K562 (cell line): ENCODE measurements at regions not wholly inside any gene's neighbourhood (a gene's known extent, or its start where the extent isn't known, plus 50 kb on each side); places are given as distances from the start of the nearest gene placed in this dataset.

ENCODE experiments used
- ATAC-seq: fragments of 200-7000 bp; cut with Tn5 transposase; 3 replicates; pipeline ENCODE4 v1.9.1; 2020; ENCODE audit warnings: moderate library complexity
- BruUV-seq: library from RNA; stranded (reverse); fragments of 400-500 nt; replicated peaks from 2 replicates; lab custom pipeline; 2021; lab: Mats Ljungman, UMichigan
- CTCF ChIA-PET: fragments of 300-600 bp; formaldehyde crosslinking; extraction: SDS; loops from one replicate; lab custom pipeline; 2021; ENCODE audit warnings: low intra/inter-chr PET ratio; lab: Yijun Ruan, JAX
- POLR2A ChIA-PET: fragments of 300-600, 350-650 bp; sonication (Branson Sonifier 250); formaldehyde crosslinking; extraction: SDS; loops from one replicate; lab custom pipeline; 2021; ENCODE audit warnings: antibody characterized with exemption, inconsistent platforms; lab: Yijun Ruan, JAX
- DNase-seq, 4 experiments: peaks; one replicate each; pipeline versions ENCODE4 v3.0.0 to v3.0.0-alpha.2; 2011 to 2018; ENCODE audit warnings: low spot score in 3 of 4, mixed read lengths in 3 of 4; ENCODE audit errors: extremely low read depth in 1 of 4
- FAIRE-seq: peaks from 2 replicates; lab custom pipeline; 2011; peaks lifted over from hg19 to GRCh38; lab: Jason Lieb, UNC
- H2AFZ ChIP-seq: 2 replicates; pipeline ENCODE4 v1.6.0; 2011; ENCODE audit warnings: low read depth, low read length, control low read depth, inconsistent platforms
- H3K27ac ChIP-seq: fragments of 200-600 bp; 3 replicates; pipeline ENCODE4 v1.8.0; 2011; ENCODE audit warnings: low read depth, mild to moderate bottlenecking, control low read depth, inconsistent platforms, low read length, moderate library complexity, mixed read lengths; ENCODE audit errors: extremely low read depth
- H3K27me3 ChIP-seq, 2 experiments: fragments of 300-600 bp in 1 of 2; 2 replicates in 1 of 2; 3 replicates in 1 of 2; pipeline versions ENCODE4 v1.6.0 to v1.8.0; 2011; ENCODE audit warnings: inconsistent platforms in 2 of 2, low read length in 2 of 2, mild to moderate bottlenecking in 1 of 2, mixed read lengths in 1 of 2, moderate library complexity in 1 of 2; ENCODE audit not compliant: control insufficient read depth in 2 of 2, insufficient read depth in 2 of 2
- H3K36me3 ChIP-seq: fragments of 300-600 bp; 3 replicates; pipeline ENCODE4 v1.8.0; 2011; ENCODE audit warnings: mild to moderate bottlenecking, low read length, inconsistent platforms; ENCODE audit not compliant: control insufficient read depth, insufficient read depth
- H3K4me1 ChIP-seq, 2 experiments: fragments of 200-600 bp in 1 of 2; replicated peaks in 1 of 2; 2 replicates in 1 of 2; 3 replicates in 1 of 2; pipeline versions ENCODE4 v1.5.1 to v1.8.0; 2011; ENCODE audit warnings: inconsistent platforms in 2 of 2, low read length in 2 of 2, mild to moderate bottlenecking in 1 of 2, mixed read lengths in 1 of 2, moderate library complexity in 1 of 2; ENCODE audit not compliant: control insufficient read depth in 2 of 2, insufficient read depth in 2 of 2
- H3K4me2 ChIP-seq: 2 replicates; pipeline ENCODE4 v1.6.1; 2011; ENCODE audit warnings: low read length, control low read depth, inconsistent platforms, mixed read lengths; ENCODE audit not compliant: insufficient read depth
- H3K4me3 ChIP-seq: fragments of 200-600 bp; sonication (generic), shearing (Covaris generic); 2 replicates; pipeline ENCODE4 v1.5.1; 2016; ENCODE audit warnings: control low read depth, inconsistent platforms
- H3K79me2 ChIP-seq: fragments of 200-600 bp; 3 replicates; pipeline ENCODE4 v1.8.0; 2011; ENCODE audit warnings: low read length, inconsistent platforms; ENCODE audit not compliant: control insufficient read depth, insufficient read depth
- H3K9ac ChIP-seq, 2 experiments: 2 replicates each; pipeline versions ENCODE4 v1.6.0 to v1.6.1; 2011; ENCODE audit warnings: low read depth in 2 of 2, low read length in 2 of 2, control low read depth in 1 of 2, inconsistent platforms in 1 of 2, mild to moderate bottlenecking in 1 of 2, mixed read lengths in 1 of 2; ENCODE audit not compliant: insufficient read depth in 1 of 2
- H3K9me1 ChIP-seq: one replicate; pipeline ENCODE4 v1.6.0; 2011; ENCODE audit warnings: inconsistent platforms, mild to moderate bottlenecking, low read length, moderate library complexity; ENCODE audit not compliant: control insufficient read depth, insufficient read depth
- H3K9me3 ChIP-seq: replicated peaks from 2 replicates; pipeline ENCODE4 v1.5.1; 2011; ENCODE audit warnings: low read depth, low read length, inconsistent platforms; ENCODE audit not compliant: control insufficient read depth, insufficient read depth
- H4K20me1 ChIP-seq: replicated peaks from 2 replicates; pipeline ENCODE4 v1.6.1; 2011; ENCODE audit warnings: low read length, inconsistent platforms, mixed read lengths; ENCODE audit not compliant: control insufficient read depth, insufficient read depth
- ATF1 ChIP-seq, 2 experiments: fragments of 450-650 bp in 1 of 2; IDR thresholded peaks; 2 replicates each; pipeline ENCODE4 v1.6.1; 2016; ENCODE audit warnings: missing compliant biosample characterization in 1 of 2, missing genetic modification characterization in 1 of 2
- GABPB2 ChIP-seq: fragments of 250-450 bp; sonication (Bioruptor Pico); conservative IDR thresholded peaks from 2 replicates; pipeline ENCODE4 v1.5.1; 2021; ENCODE audit warnings: mild to moderate bottlenecking
- LCOR ChIP-seq: sonication (generic); formaldehyde crosslinking; IDR thresholded peaks from 2 replicates; pipeline ENCODE4 v1.8.0; 2022; ENCODE audit warnings: mild to moderate bottlenecking, missing genetic modification reagents
- MBD2 ChIP-seq: sonication (generic); IDR thresholded peaks from 2 replicates; pipeline ENCODE4 v1.6.1; 2016; ENCODE audit warnings: low read depth, borderline replicate concordance
- MYNN ChIP-seq, 2 experiments: sonication (generic); formaldehyde crosslinking in 1 of 2; IDR thresholded peaks; 2 replicates each; pipeline versions ENCODE4 v1.5.0 to v1.6.1; 2016 to 2020; ENCODE audit warnings: antibody characterized with exemption in 1 of 2, missing genetic modification reagents in 1 of 2
- NFATC3 ChIP-seq: fragments of 450-650 bp; IDR thresholded peaks from 2 replicates; pipeline ENCODE4 v1.6.1; 2017; ENCODE audit warnings: mild to moderate bottlenecking
- PURB ChIP-seq: sonication (generic); formaldehyde crosslinking; IDR thresholded peaks from 2 replicates; pipeline ENCODE4 v1.9.0; 2021; ENCODE audit warnings: low read depth, mild to moderate bottlenecking, missing genetic modification reagents
- RBM17 ChIP-seq: fragments of 200-400 bp; formaldehyde crosslinking; IDR thresholded peaks from 2 replicates; pipeline ENCODE4 v1.6.1; 2017; ENCODE audit warnings: low read depth, mild to moderate bottlenecking, low read length, borderline replicate concordance
- ZNF77 ChIP-seq: fragments of 250-450 bp; sonication (Bioruptor Pico); IDR thresholded peaks from 2 replicates; pipeline ENCODE4 v1.5.0; 2020
- WGBS: fragments of 100-300 bp; shearing (Covaris generic); methylation state at CpG from one replicate; pipeline ENCODE4 v1.1.6; 2016; ENCODE audit warnings: low coverage, mixed read lengths; ENCODE audit not compliant: insufficient coverage; ENCODE audit errors: missing lambda C conversion rate; 5-methylcytosine and 5-hydroxymethylcytosine counted together
- in situ Hi-C: fragments of 300-500 bp; cut with MboI; formaldehyde crosslinking; loops from 4 replicates; pipeline ENCODE4 v1.15.0; 2018; ENCODE audit warnings: inconsistent platforms, mixed read lengths
- intact Hi-C: fragments of 100-400 bp; cut with micrococcal nuclease; formaldehyde crosslinking; loops from 2 replicates; pipeline ENCODE4 v1.14.2; 2022
- TF ChIP-seq, protein P1 (sequence below): sonication (generic); formaldehyde crosslinking; IDR thresholded peaks from 2 replicates; pipeline ENCODE4 v1.8.1; 2023; ENCODE audit warnings: mild to moderate bottlenecking, missing genetic modification reagents
- TF ChIP-seq, protein P2 (sequence below), 2 experiments: fragments of 450-650 bp; IDR thresholded peaks; 2 replicates each; pipeline ENCODE4 v1.6.1; 2016

DNA sequence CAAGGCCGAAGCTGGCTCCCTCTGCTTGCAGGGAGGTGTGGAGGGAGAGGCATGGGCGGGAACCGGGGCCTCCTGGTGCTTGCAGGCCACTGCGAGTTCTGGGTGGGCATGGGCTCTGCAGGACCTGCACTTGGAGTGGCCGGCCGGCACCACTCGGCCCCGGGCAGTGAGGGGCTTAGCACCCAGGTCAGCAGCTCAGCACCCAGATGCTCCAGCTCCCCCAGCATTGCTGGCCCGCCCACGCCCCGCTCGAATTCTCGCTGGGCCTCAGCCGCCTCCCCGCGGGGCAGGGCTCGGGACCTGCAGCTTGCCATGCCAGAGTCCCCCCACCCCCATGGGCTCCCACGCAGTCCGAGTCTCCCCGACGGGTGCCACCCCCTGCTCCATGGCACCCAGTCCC is 176.2 kb upstream of the FAM98A start (continued):
- TF ChIP-seq RBM17: no peak
- TF ChIP-seq, protein P1, sequence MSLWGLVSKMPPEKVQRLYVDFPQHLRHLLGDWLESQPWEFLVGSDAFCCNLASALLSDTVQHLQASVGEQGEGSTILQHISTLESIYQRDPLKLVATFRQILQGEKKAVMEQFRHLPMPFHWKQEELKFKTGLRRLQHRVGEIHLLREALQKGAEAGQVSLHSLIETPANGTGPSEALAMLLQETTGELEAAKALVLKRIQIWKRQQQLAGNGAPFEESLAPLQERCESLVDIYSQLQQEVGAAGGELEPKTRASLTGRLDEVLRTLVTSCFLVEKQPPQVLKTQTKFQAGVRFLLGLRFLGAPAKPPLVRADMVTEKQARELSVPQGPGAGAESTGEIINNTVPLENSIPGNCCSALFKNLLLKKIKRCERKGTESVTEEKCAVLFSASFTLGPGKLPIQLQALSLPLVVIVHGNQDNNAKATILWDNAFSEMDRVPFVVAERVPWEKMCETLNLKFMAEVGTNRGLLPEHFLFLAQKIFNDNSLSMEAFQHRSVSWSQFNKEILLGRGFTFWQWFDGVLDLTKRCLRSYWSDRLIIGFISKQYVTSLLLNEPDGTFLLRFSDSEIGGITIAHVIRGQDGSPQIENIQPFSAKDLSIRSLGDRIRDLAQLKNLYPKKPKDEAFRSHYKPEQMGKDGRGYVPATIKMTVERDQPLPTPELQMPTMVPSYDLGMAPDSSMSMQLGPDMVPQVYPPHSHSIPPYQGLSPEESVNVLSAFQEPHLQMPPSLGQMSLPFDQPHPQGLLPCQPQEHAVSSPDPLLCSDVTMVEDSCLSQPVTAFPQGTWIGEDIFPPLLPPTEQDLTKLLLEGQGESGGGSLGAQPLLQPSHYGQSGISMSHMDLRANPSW (CRISPR knock-in tag): no peak
- TF ChIP-seq ATF1 (CRISPR knock-in tag; IDR thresholded peaks at IDR 0.05): no peak
- TF ChIP-seq ATF1 (tag; IDR thresholded peaks at IDR 0.05): no peak
- TF ChIP-seq, protein P2, sequence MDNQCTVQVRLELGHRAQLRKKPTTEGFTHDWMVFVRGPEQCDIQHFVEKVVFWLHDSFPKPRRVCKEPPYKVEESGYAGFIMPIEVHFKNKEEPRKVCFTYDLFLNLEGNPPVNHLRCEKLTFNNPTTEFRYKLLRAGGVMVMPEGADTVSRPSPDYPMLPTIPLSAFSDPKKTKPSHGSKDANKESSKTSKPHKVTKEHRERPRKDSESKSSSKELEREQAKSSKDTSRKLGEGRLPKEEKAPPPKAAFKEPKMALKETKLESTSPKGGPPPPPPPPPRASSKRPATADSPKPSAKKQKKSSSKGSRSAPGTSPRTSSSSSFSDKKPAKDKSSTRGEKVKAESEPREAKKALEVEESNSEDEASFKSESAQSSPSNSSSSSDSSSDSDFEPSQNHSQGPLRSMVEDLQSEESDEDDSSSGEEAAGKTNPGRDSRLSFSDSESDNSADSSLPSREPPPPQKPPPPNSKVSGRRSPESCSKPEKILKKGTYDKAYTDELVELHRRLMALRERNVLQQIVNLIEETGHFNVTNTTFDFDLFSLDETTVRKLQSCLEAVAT (IDR thresholded peaks at IDR 0.05): no peak
- TF ChIP-seq NFATC3: no peak
- TF ChIP-seq GABPB2 (CRISPR knock-in tag): no peak

DNA sequence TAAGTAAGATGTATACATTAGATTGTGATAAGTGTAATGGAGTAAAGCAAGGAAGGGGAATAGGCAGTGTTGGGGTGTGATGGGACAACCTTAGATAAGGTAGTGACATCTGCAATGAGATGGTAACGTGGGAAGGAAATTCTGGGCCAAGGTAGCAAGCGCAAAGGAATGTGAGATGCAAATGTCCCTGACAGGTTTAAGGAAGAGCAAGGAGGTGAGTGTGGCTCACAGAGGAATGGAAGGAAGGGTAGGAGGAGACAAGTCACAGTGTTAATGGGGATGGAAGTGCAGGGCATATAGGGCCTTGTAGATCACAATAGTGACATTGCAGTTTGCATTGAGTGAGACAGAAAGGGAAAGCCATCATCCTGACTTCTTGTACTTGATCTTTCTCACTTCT is 170.9 kb upstream of the FAM98A start:
- H3K9me3 ChIP-seq: no peaks in the 10 kb centered on the region
- WGBS: 4% methylated on average over 2 of the region's 2 CpGs
- no peaks in the 10 kb centered on the region for H3K36me3 ChIP-seq
- H3K27ac ChIP-seq: no peak overlapping the region
- H3K9me1 ChIP-seq: no peaks in the 10 kb centered on the region
- no peaks in the 10 kb centered on the region for H3K27me3 ChIP-seq
- in situ Hi-C loops: no loop called here
- BruUV-seq: no TSS peak
- intact Hi-C loops: no loop called here
- H3K9ac ChIP-seq: no peak overlapping the region
- no peaks in the 10 kb centered on the region for H3K79me2 ChIP-seq
- H2AFZ ChIP-seq: no peak overlapping the region
- ChIA-PET CTCF (no interaction called here), POLR2A (no interaction called here)
- H4K20me1 ChIP-seq: no peaks in the 10 kb centered on the region
- ATAC-seq: no peak
- no peak overlapping the region for H3K4me3 ChIP-seq
- DNase-seq: no peak
- H3K4me2 ChIP-seq: no peak overlapping the region
- no peaks in the 10 kb centered on the region for H3K4me1 ChIP-seq
- no peak for FAIRE-seq
- TF ChIP-seq MBD2: no peak
- no peak for TF ChIP-seq MYNN (IDR thresholded peaks at IDR 0.05)
- no peak for TF ChIP-seq MYNN (CRISPR knock-in tag; IDR thresholded peaks at IDR 0.05)
- TF ChIP-seq LCOR (CRISPR knock-in tag): no peak
- no peak for TF ChIP-seq PURB (CRISPR knock-in tag)
- TF ChIP-seq ZNF77 (CRISPR knock-in tag): no peak
